Endothelial cell of umbilical vein (primary cell): ENCODE measurements at regions not wholly inside any gene's neighbourhood (a gene's known extent, or its start where the extent isn't known, plus 50 kb on each side); places are given as distances from the start of the nearest gene placed in this dataset.
"Not testable (repeated sequence)": the region's sequence is repeated elsewhere in the genome, so short reads cannot be mapped to it uniquely, and the experiment has no call there.

Source experiments
- BruUV-seq: library from RNA; stranded (reverse); fragments of 400-500 nt; replicated peaks from 2 replicates; lab custom pipeline; 2021; lab: Mats Ljungman, UMichigan
- CTCF ChIA-PET: fragments of 300-600, 350-600 bp; sonication (Branson Sonifier 250); formaldehyde crosslinking; loops from one replicate; lab custom pipeline; 2021; ENCODE audit warnings: antibody characterized with exemption, inconsistent platforms; lab: Charles Lee
- POLR2A ChIA-PET: fragments of 300-600, 350-600 bp; sonication (Branson Sonifier 250); formaldehyde crosslinking; loops from one replicate; lab custom pipeline; 2021; ENCODE audit warnings: antibody characterized with exemption, inconsistent platforms; lab: Charles Lee
- DNase-seq: peaks from one replicate; pipeline ENCODE4 v3.0.0-alpha.2; 2011; ENCODE audit warnings: low read depth, low spot score
- FAIRE-seq: peaks from 2 replicates; lab custom pipeline; 2011; peaks lifted over from hg19 to GRCh38; lab: Jason Lieb, UNC
- H2AFZ ChIP-seq: 2 replicates; pipeline ENCODE4 v1.6.0; 2012; ENCODE audit warnings: low read depth, low read length, control low read depth, inconsistent platforms
- H3K27ac ChIP-seq: 2 replicates; pipeline ENCODE4 v1.5.1; 2011; ENCODE audit warnings: low read depth, mild to moderate bottlenecking, control low read depth, low read length, moderate library complexity; ENCODE audit not compliant: insufficient read depth
- H3K27me3 ChIP-seq, 2 experiments: 2 replicates each; pipeline versions ENCODE4 v1.6.0 to v1.6.1; 2011; ENCODE audit warnings: low read length in 2 of 2, mixed read lengths in 1 of 2; ENCODE audit not compliant: control insufficient read depth in 2 of 2, insufficient read depth in 2 of 2
- H3K36me3 ChIP-seq, 2 experiments: 2 replicates in 1 of 2; 3 replicates in 1 of 2; pipeline ENCODE4 v1.5.1; 2011; ENCODE audit warnings: low read length in 2 of 2, mild to moderate bottlenecking in 1 of 2, moderate library complexity in 1 of 2; ENCODE audit not compliant: control insufficient read depth in 2 of 2, insufficient read depth in 2 of 2; ENCODE audit errors: extremely low read depth in 1 of 2
- H3K4me1 ChIP-seq: 3 replicates; pipeline ENCODE4 v1.5.1; 2011; ENCODE audit warnings: mild to moderate bottlenecking, low read length; ENCODE audit not compliant: control insufficient read depth, insufficient read depth; ENCODE audit errors: extremely low read depth
- H3K4me2 ChIP-seq: 2 replicates; pipeline ENCODE4 v1.6.1; 2011; ENCODE audit warnings: low read length, control low read depth, mixed read lengths; ENCODE audit not compliant: insufficient read depth
- H3K4me3 ChIP-seq, 3 experiments: fragments of 200-600 bp in 1 of 3; sonication (generic), shearing (Covaris generic) in 1 of 3; replicated peaks in 1 of 3; 2 replicates each; pipeline ENCODE4 v1.5.1; 2011 to 2016; ENCODE audit warnings: control low read depth in 3 of 3, low read length in 3 of 3, mild to moderate bottlenecking in 2 of 3, inconsistent platforms in 1 of 3, low read depth in 1 of 3, moderate library complexity in 1 of 3; ENCODE audit not compliant: insufficient read depth in 1 of 3
- H3K79me2 ChIP-seq: 2 replicates; pipeline ENCODE4 v1.6.0; 2012; ENCODE audit warnings: low read length, inconsistent platforms; ENCODE audit not compliant: control insufficient read depth, insufficient read depth
- H3K9ac ChIP-seq: replicated peaks from 2 replicates; pipeline ENCODE3; 2011; ENCODE audit warnings: low read length, control low read depth; ENCODE audit not compliant: insufficient read depth; ENCODE audit errors: extremely low read depth
- H3K9me1 ChIP-seq: replicated peaks from 3 replicates; pipeline ENCODE4 v1.6.0; 2011; ENCODE audit warnings: mild to moderate bottlenecking, low read length; ENCODE audit not compliant: control insufficient read depth, insufficient read depth; ENCODE audit errors: extremely low read depth
- H3K9me3 ChIP-seq: replicated peaks from 2 replicates; pipeline ENCODE4 v1.5.1; 2012; ENCODE audit warnings: low read length, inconsistent platforms; ENCODE audit not compliant: control insufficient read depth, insufficient read depth
- H4K20me1 ChIP-seq: replicated peaks from 2 replicates; pipeline ENCODE3; 2011; ENCODE audit warnings: mild to moderate bottlenecking, low read length; ENCODE audit not compliant: control insufficient read depth, insufficient read depth; ENCODE audit errors: extremely low read depth
- CTCF ChIP-seq, 2 donors: IDR thresholded peaks; 1 replicate in 1 of 2; 2 replicates in 1 of 2; pipeline ENCODE4 v1.5.1; 2011; ENCODE audit warnings: low read length in 2 of 2, mild to moderate bottlenecking in 2 of 2, moderate library complexity in 2 of 2, control low read depth in 1 of 2, inconsistent platforms in 1 of 2, low read depth in 1 of 2; ENCODE audit not compliant: insufficient read depth in 1 of 2; ENCODE audit errors: extremely low read depth in 1 of 2
- FOS ChIP-seq: IDR thresholded peaks from 2 replicates; pipeline ENCODE4 v1.6.1; 2011; ENCODE audit warnings: mild to moderate bottlenecking, low read length, moderate library complexity, borderline replicate concordance; ENCODE audit not compliant: insufficient read depth
- GATA2 ChIP-seq: IDR thresholded peaks from 2 replicates; pipeline ENCODE4 v1.7.0; 2011; ENCODE audit warnings: low read depth, mild to moderate bottlenecking, moderate library complexity, mixed read lengths, low read length; ENCODE audit not compliant: insufficient read length, insufficient read depth
- MYC ChIP-seq: IDR thresholded peaks from one replicate; pipeline ENCODE4 v1.6.1; 2011; ENCODE audit warnings: mild to moderate bottlenecking, low read depth, low read length
- POLR2AphosphoS5 ChIP-seq: IDR thresholded peaks from 2 replicates; pipeline ENCODE4 v1.6.1; 2012; ENCODE audit warnings: low read depth, mild to moderate bottlenecking, control low read depth, low read length, moderate library complexity; ENCODE audit not compliant: insufficient read depth
- dilution Hi-C: fragments of 300-500 bp; cut with MboI; formaldehyde crosslinking; loops from one replicate; pipeline ENCODE4 v1.15.0; 2019; ENCODE audit warnings: low sequenced_read_pairs; ENCODE audit not compliant: extremely low pct_ligation_motif_present
- intact Hi-C: fragments of 100-400 bp; cut with micrococcal nuclease; formaldehyde crosslinking; loops from one replicate; pipeline ENCODE4 v1.10.0; 2022
- TF ChIP-seq, protein P1 (sequence below): IDR thresholded peaks from 2 replicates; pipeline ENCODE4 v1.6.1; 2011; ENCODE audit not compliant: insufficient read depth, insufficient read length

DNA sequence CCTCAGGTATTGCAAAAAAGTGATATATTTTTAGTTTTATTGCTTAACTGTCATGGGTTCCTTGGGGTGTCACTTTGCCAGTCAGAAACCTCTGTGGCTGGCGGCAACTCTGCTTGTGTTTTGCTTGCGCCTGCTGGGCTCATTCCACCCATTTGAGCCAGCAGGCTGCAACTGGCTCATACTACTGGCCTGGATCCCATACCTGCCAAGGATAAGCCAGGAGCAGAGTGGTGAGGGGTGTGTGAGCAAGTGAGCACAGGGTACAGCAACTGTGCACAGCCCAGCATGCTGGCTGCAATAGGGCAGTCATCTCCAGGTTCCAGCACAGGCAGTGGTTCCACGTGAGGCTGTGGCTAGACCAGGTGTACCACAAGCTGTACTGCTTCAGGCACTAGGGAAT is 687.5 kb downstream of the NYAP2 start:
- H4K20me1 ChIP-seq, result no peaks in the 10 kb centered on the region
- no peak overlapping the region for H2AFZ ChIP-seq
- no peak overlapping the region for H3K4me2 ChIP-seq
- H3K36me3 ChIP-seq, result no peaks in the 10 kb centered on the region
- intact Hi-C loops, result no loop called here
- no peak for DNase-seq
- no peak for TF ChIP-seq CTCF (IDR thresholded peaks at IDR 0.05; ENCODE audit: extremely low read depth in 1 of 2, insufficient read depth in 1 of 2, low read depth in 1 of 2, low read length in 2 of 2)
- TF ChIP-seq POLR2AphosphoS5, result no peak
- no peak for TF ChIP-seq FOS
- no peak for TF ChIP-seq GATA2
- TF ChIP-seq MYC, result no peak
- TF ChIP-seq, protein P1, sequence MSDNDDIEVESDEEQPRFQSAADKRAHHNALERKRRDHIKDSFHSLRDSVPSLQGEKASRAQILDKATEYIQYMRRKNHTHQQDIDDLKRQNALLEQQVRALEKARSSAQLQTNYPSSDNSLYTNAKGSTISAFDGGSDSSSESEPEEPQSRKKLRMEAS, result no peak
- ChIA-PET CTCF (no interaction called here), POLR2A (no interaction called here)
- no peaks in the 10 kb centered on the region for H3K27me3 ChIP-seq
- no peaks in the 10 kb centered on the region for H3K9me3 ChIP-seq
- no peak overlapping the region for H3K9ac ChIP-seq
- H3K4me3 ChIP-seq, result no peak overlapping the region
- no TSS peak for BruUV-seq
- H3K4me1 ChIP-seq, result no peaks in the 10 kb centered on the region
- no peak for FAIRE-seq
- dilution Hi-C loops, result no loop called here
- H3K79me2 ChIP-seq, result no peaks in the 10 kb centered on the region
- H3K27ac ChIP-seq, result no peak overlapping the region
- H3K9me1 ChIP-seq, result no peaks in the 10 kb centered on the region

- H3K9me3 ChIP-seq, result no peaks in the 10 kb centered on the region
- FAIRE-seq (no peak), DNase-seq (no peak)
- ChIA-PET POLR2A (no interaction called here), CTCF (no interaction called here)
- BruUV-seq, result no TSS peak
- no peaks in the 10 kb centered on the region for H4K20me1 ChIP-seq
- no peak overlapping the region for H3K27ac ChIP-seq
- H3K4me2 ChIP-seq, result no peak overlapping the region
- no peak overlapping the region for H2AFZ ChIP-seq
- no peak for TF ChIP-seq POLR2AphosphoS5
- H3K9me1 ChIP-seq, result no peaks in the 10 kb centered on the region
- H3K27me3 ChIP-seq, result no peaks in the 10 kb centered on the region
- H3K36me3 ChIP-seq, result no peaks in the 10 kb centered on the region
- no peaks in the 10 kb centered on the region for H3K4me1 ChIP-seq
- H3K79me2 ChIP-seq, result no peaks in the 10 kb centered on the region
- no peak overlapping the region for H3K4me3 ChIP-seq
- dilution Hi-C loops (no loop called here), intact Hi-C loops (no loop called here)
- no peak overlapping the region for H3K9ac ChIP-seq
Observed at GRCh38 chr2:226086190-226086589, 686.7 kb downstream of the NYAP2 start.

GRCh38 chr2:226085425-226085824 is 685.9 kb downstream of the NYAP2 start:
- H3K9me1 ChIP-seq, DNase-seq, H3K4me2 ChIP-seq, H3K9ac ChIP-seq, H3K9me3 ChIP-seq, POLR2A ChIA-PET, intact Hi-C loops, BruUV-seq, FAIRE-seq, H3K4me3 ChIP-seq, dilution Hi-C loops, CTCF ChIA-PET, H4K20me1 ChIP-seq, H3K27me3 ChIP-seq, H3K27ac ChIP-seq, H2AFZ ChIP-seq, H3K4me1 ChIP-seq, H3K79me2 ChIP-seq, H3K36me3 ChIP-seq: not testable (repeated sequence)
